Loucy (cell line): ENCODE measurements at regions not wholly inside any gene's neighbourhood (a gene's known extent, or its start where the extent isn't known, plus 50 kb on each side); places are given as distances from the start of the nearest gene placed in this dataset.

ENCODE experiments used
- EZH2phosphoT487 ChIP-seq: fragments of 200-600 bp; IDR thresholded peaks from 2 replicates; pipeline ENCODE4 v1.6.1; 2018; ENCODE audit warnings: antibody characterized with exemption, mild to moderate bottlenecking, moderate library complexity, borderline replicate concordance
- TF ChIP-seq, protein P1 (sequence below): fragments of 200-600 bp; sonication (generic); conservative IDR thresholded peaks from 2 replicates; pipeline ENCODE4 v1.5.1; 2014; ENCODE audit warnings: mild to moderate bottlenecking, antibody characterized with exemption, low read length

DNA sequence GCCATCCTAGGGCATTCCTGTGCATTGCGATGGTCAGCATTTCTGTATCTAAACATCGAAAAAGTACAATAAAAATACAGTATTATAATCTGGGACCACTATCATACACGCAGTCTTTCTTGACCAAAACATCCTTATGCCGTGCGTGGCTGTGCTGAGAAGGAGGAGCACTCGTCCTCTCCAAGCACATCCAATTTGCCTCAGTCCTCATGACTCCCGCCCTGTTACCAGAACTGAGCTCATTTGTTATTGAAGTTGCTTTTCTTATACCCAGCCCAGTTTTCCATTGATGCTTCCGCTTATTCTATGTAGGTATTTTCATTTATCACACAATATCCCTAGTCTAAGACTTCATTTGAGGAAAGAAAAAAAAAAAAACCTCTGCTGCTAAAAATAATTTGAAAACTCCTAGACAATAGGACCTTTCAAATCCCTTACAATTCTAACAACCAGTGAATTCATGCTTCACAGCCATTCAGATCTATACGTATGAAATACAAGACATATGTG lies 236.9 kb upstream of the PLEKHG7 start:
- TF ChIP-seq, protein P1, sequence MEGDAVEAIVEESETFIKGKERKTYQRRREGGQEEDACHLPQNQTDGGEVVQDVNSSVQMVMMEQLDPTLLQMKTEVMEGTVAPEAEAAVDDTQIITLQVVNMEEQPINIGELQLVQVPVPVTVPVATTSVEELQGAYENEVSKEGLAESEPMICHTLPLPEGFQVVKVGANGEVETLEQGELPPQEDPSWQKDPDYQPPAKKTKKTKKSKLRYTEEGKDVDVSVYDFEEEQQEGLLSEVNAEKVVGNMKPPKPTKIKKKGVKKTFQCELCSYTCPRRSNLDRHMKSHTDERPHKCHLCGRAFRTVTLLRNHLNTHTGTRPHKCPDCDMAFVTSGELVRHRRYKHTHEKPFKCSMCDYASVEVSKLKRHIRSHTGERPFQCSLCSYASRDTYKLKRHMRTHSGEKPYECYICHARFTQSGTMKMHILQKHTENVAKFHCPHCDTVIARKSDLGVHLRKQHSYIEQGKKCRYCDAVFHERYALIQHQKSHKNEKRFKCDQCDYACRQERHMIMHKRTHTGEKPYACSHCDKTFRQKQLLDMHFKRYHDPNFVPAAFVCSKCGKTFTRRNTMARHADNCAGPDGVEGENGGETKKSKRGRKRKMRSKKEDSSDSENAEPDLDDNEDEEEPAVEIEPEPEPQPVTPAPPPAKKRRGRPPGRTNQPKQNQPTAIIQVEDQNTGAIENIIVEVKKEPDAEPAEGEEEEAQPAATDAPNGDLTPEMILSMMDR = no peak
- no peak for TF ChIP-seq EZH2phosphoT487
